HEK293 (cell line): ENCODE measurements at regions not wholly inside any gene's neighbourhood (a gene's known extent, or its start where the extent isn't known, plus 50 kb on each side); places are given as distances from the start of the nearest gene placed in this dataset.

Experiments
- CTCF ChIA-PET: fragments of 350-600 bp; formaldehyde crosslinking; extraction: SDS; loops from one replicate; lab custom pipeline; 2021; ENCODE audit warnings: antibody characterized with exemption; lab: Yijun Ruan, JAX
- POLR2A ChIA-PET: fragments of 300-600 bp; formaldehyde crosslinking; extraction: SDS; loops from one replicate; lab custom pipeline; 2020; ENCODE audit warnings: antibody characterized with exemption, inconsistent platforms; lab: Yijun Ruan, JAX
- H3K27ac ChIP-seq: fragments of 200-500 bp; sonication (Bioruptor generic); 2 replicates; pipeline ENCODE4 v1.5.1; 2014; ENCODE audit warnings: low read depth, low read length, control low read depth, inconsistent platforms; ENCODE audit errors: extremely low read depth
- H3K36me3 ChIP-seq, 2 experiments: fragments of 200-500 bp in 1 of 2; sonication (Bioruptor generic) in 1 of 2; 1 replicate in 1 of 2; 2 replicates in 1 of 2; pipeline ENCODE4 v1.5.1; 2014 to 2017; ENCODE audit warnings: inconsistent platforms in 2 of 2, low read length in 2 of 2; ENCODE audit not compliant: control insufficient read depth in 2 of 2, insufficient read depth in 1 of 2
- H3K4me1 ChIP-seq: fragments of 200-500 bp; sonication (Bioruptor generic); 2 replicates; pipeline ENCODE4 v1.5.1; 2014; ENCODE audit warnings: mild to moderate bottlenecking, low read length, inconsistent platforms; ENCODE audit not compliant: control insufficient read depth, insufficient read depth
- H3K4me3 ChIP-seq: 2 replicates; pipeline ENCODE4 v1.5.1; 2011; ENCODE audit warnings: low read depth, mild to moderate bottlenecking, control low read depth, low read length, moderate library complexity
- H3K9me3 ChIP-seq: fragments of 200-500 bp; sonication (Bioruptor generic); 2 replicates; pipeline ENCODE4 v1.5.1; 2014; ENCODE audit warnings: low read depth, low read length, inconsistent platforms; ENCODE audit not compliant: control insufficient read depth, insufficient read depth
- EGR2 ChIP-seq: fragments of 450-650 bp; formaldehyde crosslinking; IDR thresholded peaks from 2 replicates; pipeline ENCODE4 v1.5.1; 2016; ENCODE audit warnings: low read depth, missing biosample characterization, missing genetic modification characterization
- KLF7 ChIP-seq: fragments of 450-650 bp; formaldehyde crosslinking; IDR thresholded peaks from 2 replicates; pipeline ENCODE4 v1.5.1; 2016; ENCODE audit warnings: missing biosample characterization, missing genetic modification characterization, borderline replicate concordance
- OVOL3 ChIP-seq: fragments of 450-650 bp; formaldehyde crosslinking; IDR thresholded peaks from 2 replicates; pipeline ENCODE4 v1.5.1; 2016; ENCODE audit warnings: missing biosample characterization, missing genetic modification characterization
- YY1 ChIP-seq: fragments of 450-650 bp; formaldehyde crosslinking; IDR thresholded peaks from 2 replicates; pipeline ENCODE4 v1.5.1; 2018; ENCODE audit warnings: missing biosample characterization, missing genetic modification characterization
- ZBTB1 ChIP-seq: fragments of 450-650 bp; formaldehyde crosslinking; IDR thresholded peaks from 2 replicates; pipeline ENCODE4 v1.5.1; 2016; ENCODE audit warnings: missing biosample characterization, missing genetic modification characterization
- ZNF16 ChIP-seq: fragments of 450-650 bp; formaldehyde crosslinking; IDR thresholded peaks from 2 replicates; pipeline ENCODE4 v1.5.1; 2016; ENCODE audit warnings: low read depth, missing biosample characterization, missing genetic modification characterization
- ZNF169 ChIP-seq: fragments of 450-650 bp; formaldehyde crosslinking; IDR thresholded peaks from 2 replicates; pipeline ENCODE4 v1.5.1; 2016; ENCODE audit warnings: missing biosample characterization, missing genetic modification characterization
- ZNF175 ChIP-seq: fragments of 450-650 bp; formaldehyde crosslinking; IDR thresholded peaks from 2 replicates; pipeline ENCODE4 v1.5.1; 2016; ENCODE audit warnings: missing biosample characterization, missing genetic modification characterization
- ZNF221 ChIP-seq: fragments of 450-650 bp; formaldehyde crosslinking; IDR thresholded peaks from 2 replicates; pipeline ENCODE4 v1.5.1; 2017; ENCODE audit warnings: missing biosample characterization, missing genetic modification characterization, borderline replicate concordance
- ZNF266 ChIP-seq: fragments of 450-650 bp; formaldehyde crosslinking; IDR thresholded peaks from 2 replicates; pipeline ENCODE4 v1.5.1; 2016; ENCODE audit warnings: missing biosample characterization, missing genetic modification characterization, low read depth
- ZNF302 ChIP-seq: fragments of 450-650 bp; formaldehyde crosslinking; IDR thresholded peaks from 2 replicates; pipeline ENCODE4 v1.5.1; 2016; ENCODE audit warnings: missing biosample characterization, missing genetic modification characterization, low read depth
- ZNF48 ChIP-seq: fragments of 450-650 bp; formaldehyde crosslinking; IDR thresholded peaks from 2 replicates; pipeline ENCODE4 v1.5.1; 2016; ENCODE audit warnings: missing biosample characterization, missing genetic modification characterization
- ZNF510 ChIP-seq: fragments of 450-650 bp; formaldehyde crosslinking; IDR thresholded peaks from 2 replicates; pipeline ENCODE4 v1.5.1; 2018; ENCODE audit warnings: mild to moderate bottlenecking, missing genetic modification characterization, missing biosample characterization; ENCODE audit not compliant: insufficient replicate concordance
- ZNF521 ChIP-seq: fragments of 450-650 bp; formaldehyde crosslinking; IDR thresholded peaks from 2 replicates; pipeline ENCODE4 v1.5.1; 2017; ENCODE audit warnings: missing biosample characterization, mild to moderate bottlenecking, missing genetic modification characterization
- ZNF558 ChIP-seq: fragments of 450-650 bp; formaldehyde crosslinking; IDR thresholded peaks from 2 replicates; pipeline ENCODE4 v1.5.1; 2016; ENCODE audit warnings: missing biosample characterization, missing genetic modification characterization
- ZNF560 ChIP-seq: fragments of 450-650 bp; formaldehyde crosslinking; IDR thresholded peaks from 2 replicates; pipeline ENCODE4 v1.5.1; 2017; ENCODE audit warnings: missing biosample characterization, missing genetic modification characterization, borderline replicate concordance
- ZNF670 ChIP-seq: fragments of 450-650 bp; formaldehyde crosslinking; IDR thresholded peaks from 2 replicates; pipeline ENCODE4 v1.5.1; 2016; ENCODE audit warnings: missing biosample characterization, missing genetic modification characterization, low read depth
- ZNF707 ChIP-seq: fragments of 450-650 bp; formaldehyde crosslinking; IDR thresholded peaks from 2 replicates; pipeline ENCODE4 v1.5.1; 2016; ENCODE audit warnings: missing biosample characterization, missing genetic modification characterization
- ZNF747 ChIP-seq: fragments of 450-650 bp; formaldehyde crosslinking; IDR thresholded peaks from 2 replicates; pipeline ENCODE4 v1.5.1; 2016; ENCODE audit warnings: missing biosample characterization, missing genetic modification characterization
- ZNF776 ChIP-seq: fragments of 450-650 bp; formaldehyde crosslinking; IDR thresholded peaks from 2 replicates; pipeline ENCODE4 v1.5.0; 2017; ENCODE audit warnings: missing biosample characterization, missing genetic modification characterization, borderline replicate concordance
- TF ChIP-seq, protein P1 (sequence below): fragments of 450-650 bp; formaldehyde crosslinking; IDR thresholded peaks from 2 replicates; pipeline ENCODE4 v1.5.1; 2017; ENCODE audit warnings: missing biosample characterization, missing genetic modification characterization
- TF ChIP-seq, protein P2 (sequence below): sonication (generic); formaldehyde crosslinking; IDR thresholded peaks from 2 replicates; pipeline ENCODE4 v1.8.1; 2022; ENCODE audit warnings: mild to moderate bottlenecking, moderate library complexity, missing genetic modification reagents
- TF ChIP-seq, protein P3 (sequence below): fragments of 450-650 bp; formaldehyde crosslinking; IDR thresholded peaks from 2 replicates; pipeline ENCODE4 v1.5.1; 2016; ENCODE audit warnings: missing biosample characterization, missing genetic modification characterization
- TF ChIP-seq, protein P4 (sequence below): fragments of 450-650 bp; formaldehyde crosslinking; IDR thresholded peaks from 2 replicates; pipeline ENCODE4 v1.5.1; 2016; ENCODE audit warnings: missing biosample characterization, missing genetic modification characterization, low read depth
- TF ChIP-seq, protein P5 (sequence below): fragments of 450-650 bp; formaldehyde crosslinking; IDR thresholded peaks from 2 replicates; pipeline ENCODE4 v1.5.1; 2017; ENCODE audit warnings: missing biosample characterization, missing genetic modification characterization

DNA sequence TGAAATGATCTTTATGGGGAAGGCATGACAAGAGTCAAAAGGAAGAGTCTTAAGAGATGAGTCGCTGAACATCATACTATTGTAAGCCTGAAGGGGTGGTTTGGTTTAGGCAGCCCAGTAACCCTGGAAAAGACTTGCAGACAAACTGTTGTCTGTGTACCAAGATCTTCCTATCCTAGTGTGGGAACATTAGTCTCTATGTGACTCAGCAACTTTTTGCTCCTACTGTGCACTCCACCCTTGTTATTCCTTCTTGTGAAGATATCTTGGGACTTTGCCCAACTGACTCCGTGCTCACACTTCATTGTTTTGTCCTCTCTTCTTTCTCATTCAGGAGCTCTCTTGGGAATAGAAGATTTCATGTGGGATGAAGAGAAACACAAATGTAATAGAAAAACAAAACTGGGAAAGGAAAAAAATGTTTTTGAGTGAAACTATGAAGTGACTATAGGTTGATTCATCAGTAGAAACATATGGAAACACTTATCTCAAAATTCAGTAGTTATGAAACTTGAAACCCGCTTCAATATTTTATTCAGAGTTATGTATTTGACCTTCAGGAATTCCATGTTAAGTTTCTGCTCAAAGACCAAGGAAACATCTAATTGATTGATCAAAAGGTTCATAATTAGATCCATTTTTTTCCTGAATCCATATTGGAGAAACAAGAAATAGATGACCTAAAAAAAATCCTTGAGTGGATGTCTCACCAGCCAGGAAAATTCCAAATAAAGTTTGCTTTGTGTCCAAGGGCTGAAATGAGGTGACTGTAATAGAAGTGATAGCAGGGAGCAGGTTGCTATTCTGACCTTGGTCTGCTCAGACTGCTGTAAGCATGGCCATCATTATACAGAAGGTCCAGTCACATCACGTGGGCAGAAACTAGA, 67.2 kb downstream of the BTG1 start:
- Histone ChIP-seq H3K4me3 (no peak overlapping the region), H3K36me3 (no peaks in the 10 kb centered on the region), H3K4me1 (0 out of 2 replicates have a peak, but pooled peaks cover 3% of the 10 kb centered on the region), H3K9me3 (no peaks in the 10 kb centered on the region), H3K27ac (no peak overlapping the region)
- ChIA-PET POLR2A (no interaction called here), CTCF (interaction anchor here (0.6 kb wide), 1 partner anchor 200 kb away, joined by 3 read pairs; no protein-coding TSS in a partner anchor)
- TF ChIP-seq, protein P1, sequence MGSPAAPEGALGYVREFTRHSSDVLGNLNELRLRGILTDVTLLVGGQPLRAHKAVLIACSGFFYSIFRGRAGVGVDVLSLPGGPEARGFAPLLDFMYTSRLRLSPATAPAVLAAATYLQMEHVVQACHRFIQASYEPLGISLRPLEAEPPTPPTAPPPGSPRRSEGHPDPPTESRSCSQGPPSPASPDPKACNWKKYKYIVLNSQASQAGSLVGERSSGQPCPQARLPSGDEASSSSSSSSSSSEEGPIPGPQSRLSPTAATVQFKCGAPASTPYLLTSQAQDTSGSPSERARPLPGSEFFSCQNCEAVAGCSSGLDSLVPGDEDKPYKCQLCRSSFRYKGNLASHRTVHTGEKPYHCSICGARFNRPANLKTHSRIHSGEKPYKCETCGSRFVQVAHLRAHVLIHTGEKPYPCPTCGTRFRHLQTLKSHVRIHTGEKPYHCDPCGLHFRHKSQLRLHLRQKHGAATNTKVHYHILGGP = no peak
- no peak for TF ChIP-seq ZNF776 (tag by site-specific recombination)
- TF ChIP-seq ZNF302 (tag by site-specific recombination) = no peak
- no peak for TF ChIP-seq YY1
- TF ChIP-seq, protein P2, sequence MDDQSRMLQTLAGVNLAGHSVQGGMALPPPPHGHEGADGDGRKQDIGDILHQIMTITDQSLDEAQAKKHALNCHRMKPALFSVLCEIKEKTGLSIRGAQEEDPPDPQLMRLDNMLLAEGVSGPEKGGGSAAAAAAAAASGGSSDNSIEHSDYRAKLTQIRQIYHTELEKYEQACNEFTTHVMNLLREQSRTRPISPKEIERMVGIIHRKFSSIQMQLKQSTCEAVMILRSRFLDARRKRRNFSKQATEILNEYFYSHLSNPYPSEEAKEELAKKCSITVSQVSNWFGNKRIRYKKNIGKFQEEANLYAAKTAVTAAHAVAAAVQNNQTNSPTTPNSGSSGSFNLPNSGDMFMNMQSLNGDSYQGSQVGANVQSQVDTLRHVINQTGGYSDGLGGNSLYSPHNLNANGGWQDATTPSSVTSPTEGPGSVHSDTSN (CRISPR knock-in tag) = no peak
- no peak for TF ChIP-seq KLF7
- TF ChIP-seq, protein P3, sequence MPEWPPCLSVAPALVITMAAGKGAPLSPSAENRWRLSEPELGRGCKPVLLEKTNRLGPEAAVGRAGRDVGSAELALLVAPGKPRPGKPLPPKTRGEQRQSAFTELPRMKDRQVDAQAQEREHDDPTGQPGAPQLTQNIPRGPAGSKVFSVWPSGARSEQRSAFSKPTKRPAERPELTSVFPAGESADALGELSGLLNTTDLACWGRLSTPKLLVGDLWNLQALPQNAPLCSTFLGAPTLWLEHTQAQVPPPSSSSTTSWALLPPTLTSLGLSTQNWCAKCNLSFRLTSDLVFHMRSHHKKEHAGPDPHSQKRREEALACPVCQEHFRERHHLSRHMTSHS (tag by site-specific recombination) = no peak

DNA sequence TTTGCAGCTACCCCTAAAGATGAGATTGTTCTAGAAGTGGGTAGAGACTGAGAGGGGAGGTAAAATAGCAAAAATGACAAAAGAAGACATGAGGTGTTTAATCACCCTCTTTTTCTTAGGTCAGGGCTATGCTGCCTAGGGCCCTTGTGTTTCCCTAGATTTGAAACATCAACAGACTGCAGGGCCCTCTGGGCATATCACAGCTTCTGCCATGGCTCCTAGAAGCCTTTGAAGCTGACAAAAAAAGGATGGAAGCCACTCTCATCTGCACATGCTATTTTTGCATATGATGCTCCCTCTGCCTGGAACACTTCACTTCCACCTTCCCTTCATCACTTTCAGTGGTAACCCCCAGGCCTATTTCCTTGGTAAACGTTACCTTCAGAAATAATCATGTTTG, 68.1 kb downstream of the BTG1 start:
- no peaks in the 10 kb centered on the region for H3K36me3 ChIP-seq
- no peak overlapping the region for H3K27ac ChIP-seq
- H3K4me3 ChIP-seq = no peak overlapping the region
- TF ChIP-seq ZNF707 (no peak), ZNF169 (tag by site-specific recombination) (no peak), ZBTB1 (tag by site-specific recombination) (no peak), ZNF266 (tag by site-specific recombination) (no peak), ZNF48 (no peak), ZNF16 (tag by site-specific recombination) (no peak), ZNF221 (tag by site-specific recombination) (no peak), OVOL3 (tag by site-specific recombination) (no peak), ZNF175 (no peak), EGR2 (no peak), ZNF560 (no peak), ZNF510 (no peak), ZNF558 (tag by site-specific recombination) (no peak), ZNF670 (tag by site-specific recombination) (no peak), ZNF521 (tag by site-specific recombination) (no peak), ZNF747 (tag by site-specific recombination) (no peak)
- TF ChIP-seq, protein P4, sequence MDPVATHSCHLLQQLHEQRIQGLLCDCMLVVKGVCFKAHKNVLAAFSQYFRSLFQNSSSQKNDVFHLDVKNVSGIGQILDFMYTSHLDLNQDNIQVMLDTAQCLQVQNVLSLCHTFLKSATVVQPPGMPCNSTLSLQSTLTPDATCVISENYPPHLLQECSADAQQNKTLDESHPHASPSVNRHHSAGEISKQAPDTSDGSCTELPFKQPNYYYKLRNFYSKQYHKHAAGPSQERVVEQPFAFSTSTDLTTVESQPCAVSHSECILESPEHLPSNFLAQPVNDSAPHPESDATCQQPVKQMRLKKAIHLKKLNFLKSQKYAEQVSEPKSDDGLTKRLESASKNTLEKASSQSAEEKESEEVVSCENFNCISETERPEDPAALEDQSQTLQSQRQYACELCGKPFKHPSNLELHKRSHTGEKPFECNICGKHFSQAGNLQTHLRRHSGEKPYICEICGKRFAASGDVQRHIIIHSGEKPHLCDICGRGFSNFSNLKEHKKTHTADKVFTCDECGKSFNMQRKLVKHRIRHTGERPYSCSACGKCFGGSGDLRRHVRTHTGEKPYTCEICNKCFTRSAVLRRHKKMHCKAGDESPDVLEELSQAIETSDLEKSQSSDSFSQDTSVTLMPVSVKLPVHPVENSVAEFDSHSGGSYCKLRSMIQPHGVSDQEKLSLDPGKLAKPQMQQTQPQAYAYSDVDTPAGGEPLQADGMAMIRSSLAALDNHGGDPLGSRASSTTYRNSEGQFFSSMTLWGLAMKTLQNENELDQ = no peak
- TF ChIP-seq, protein P5, sequence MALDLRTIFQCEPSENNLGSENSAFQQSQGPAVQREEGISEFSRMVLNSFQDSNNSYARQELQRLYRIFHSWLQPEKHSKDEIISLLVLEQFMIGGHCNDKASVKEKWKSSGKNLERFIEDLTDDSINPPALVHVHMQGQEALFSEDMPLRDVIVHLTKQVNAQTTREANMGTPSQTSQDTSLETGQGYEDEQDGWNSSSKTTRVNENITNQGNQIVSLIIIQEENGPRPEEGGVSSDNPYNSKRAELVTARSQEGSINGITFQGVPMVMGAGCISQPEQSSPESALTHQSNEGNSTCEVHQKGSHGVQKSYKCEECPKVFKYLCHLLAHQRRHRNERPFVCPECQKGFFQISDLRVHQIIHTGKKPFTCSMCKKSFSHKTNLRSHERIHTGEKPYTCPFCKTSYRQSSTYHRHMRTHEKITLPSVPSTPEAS = no peak
- TF ChIP-seq, protein P3 (tag by site-specific recombination) = no peak
- H3K4me1 ChIP-seq = 0 out of 2 replicates have a peak, but pooled peaks cover 3% of the 10 kb centered on the region
- CTCF ChIA-PET = no interaction called here
- no peaks in the 10 kb centered on the region for H3K9me3 ChIP-seq
- POLR2A ChIA-PET = no interaction called here
